ENCODE measurements at regions not wholly inside any gene's neighbourhood (a gene's known extent, or its start where the extent isn't known, plus 50 kb on each side); places are given as distances from the start of the nearest gene placed in this dataset.

GRCh38 chr11:121917482-121917881 lies 198.5 kb downstream of the BLID start:
- TF ChIP-seq CTCF (IDR thresholded peaks at IDR 0.05) (no peak), POLR2A (IDR thresholded peaks at IDR 0.05) (no peak)

All from testis (tissue), 2 donors.